ENCODE measurements at regions not wholly inside any gene's neighbourhood (a gene's known extent, or its start where the extent isn't known, plus 50 kb on each side); places are given as distances from the start of the nearest gene placed in this dataset.

DNA sequence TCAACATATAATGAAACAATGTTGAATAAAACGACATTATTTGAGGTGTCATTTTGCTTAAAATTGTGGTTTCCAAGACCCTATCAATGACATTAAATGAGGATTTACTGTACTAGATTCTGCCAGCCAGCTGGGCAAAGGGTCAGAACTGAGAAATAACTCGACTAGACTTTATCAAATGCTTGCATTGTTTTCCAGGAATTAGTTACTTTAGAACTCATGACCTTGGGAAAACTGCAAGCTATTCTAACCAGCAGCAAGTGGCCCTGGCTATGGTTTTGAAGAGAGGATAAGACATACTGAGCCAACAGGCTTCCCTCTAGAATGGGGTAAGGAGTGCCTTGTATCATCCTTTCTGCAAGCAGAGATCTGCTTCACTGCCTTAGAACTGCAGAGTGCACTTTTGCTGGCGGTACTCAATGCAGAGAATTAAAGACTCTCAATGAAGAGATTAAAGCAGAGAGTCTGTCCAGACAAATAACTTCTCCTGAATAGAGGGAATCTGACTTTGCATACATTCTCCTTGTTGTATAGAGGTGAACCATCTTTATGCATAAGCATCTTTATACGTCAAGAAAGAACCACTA, 281.5 kb downstream of the ARL4A start:
- TF ChIP-seq, protein P1, sequence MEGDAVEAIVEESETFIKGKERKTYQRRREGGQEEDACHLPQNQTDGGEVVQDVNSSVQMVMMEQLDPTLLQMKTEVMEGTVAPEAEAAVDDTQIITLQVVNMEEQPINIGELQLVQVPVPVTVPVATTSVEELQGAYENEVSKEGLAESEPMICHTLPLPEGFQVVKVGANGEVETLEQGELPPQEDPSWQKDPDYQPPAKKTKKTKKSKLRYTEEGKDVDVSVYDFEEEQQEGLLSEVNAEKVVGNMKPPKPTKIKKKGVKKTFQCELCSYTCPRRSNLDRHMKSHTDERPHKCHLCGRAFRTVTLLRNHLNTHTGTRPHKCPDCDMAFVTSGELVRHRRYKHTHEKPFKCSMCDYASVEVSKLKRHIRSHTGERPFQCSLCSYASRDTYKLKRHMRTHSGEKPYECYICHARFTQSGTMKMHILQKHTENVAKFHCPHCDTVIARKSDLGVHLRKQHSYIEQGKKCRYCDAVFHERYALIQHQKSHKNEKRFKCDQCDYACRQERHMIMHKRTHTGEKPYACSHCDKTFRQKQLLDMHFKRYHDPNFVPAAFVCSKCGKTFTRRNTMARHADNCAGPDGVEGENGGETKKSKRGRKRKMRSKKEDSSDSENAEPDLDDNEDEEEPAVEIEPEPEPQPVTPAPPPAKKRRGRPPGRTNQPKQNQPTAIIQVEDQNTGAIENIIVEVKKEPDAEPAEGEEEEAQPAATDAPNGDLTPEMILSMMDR (IDR thresholded peaks at IDR 0.05) = no peak
- TF ChIP-seq EP300 (IDR thresholded peaks at IDR 0.05) (no peak), POLR2A (IDR thresholded peaks at IDR 0.05) (no peak), POLR2AphosphoS5 (IDR thresholded peaks at IDR 0.05) (no peak)
